GM12878 (cell line): ENCODE measurements at regions not wholly inside any gene's neighbourhood (a gene's known extent, or its start where the extent isn't known, plus 50 kb on each side); places are given as distances from the start of the nearest gene placed in this dataset.

ENCODE experiments used
- ATAC-seq: fragments of 200-7000 bp; cut with Tn5 transposase; 3 replicates; pipeline ENCODE4 v1.9.1; 2020; ENCODE audit warnings: mild to moderate bottlenecking, moderate library complexity
- BruUV-seq: library from RNA; stranded (reverse); fragments of 400-500 nt; replicated peaks from 2 replicates; lab custom pipeline; 2021; lab: Mats Ljungman, UMichigan
- CTCF ChIA-PET: fragments of 300-600 bp; sonication (Branson Sonifier 250); formaldehyde crosslinking; extraction: SDS; loops from one replicate; lab custom pipeline; 2021; ENCODE audit warnings: inconsistent platforms; lab: Yijun Ruan, JAX
- POLR2A ChIA-PET: fragments of 350-600 bp; formaldehyde crosslinking; extraction: SDS; loops from one replicate; lab custom pipeline; 2021; ENCODE audit warnings: inconsistent platforms; lab: Charles Lee
- RAD21 ChIA-PET: fragments of 300-600 bp; sonication (Branson Sonifier 250); formaldehyde crosslinking; loops from one replicate; lab custom pipeline; 2023; ENCODE audit warnings: antibody characterized with exemption; ENCODE audit not compliant: unreplicated experiment; lab: Charles Lee
- SMC1A ChIA-PET: fragments of 300-600 bp; sonication (Branson Sonifier 250); formaldehyde crosslinking; loops from one replicate; lab custom pipeline; 2023; ENCODE audit not compliant: unreplicated experiment, uncharacterized antibody; lab: Charles Lee
- DNase-seq: peaks from one replicate; pipeline ENCODE4 v3.0.0-alpha.2; 2011; ENCODE audit warnings: low read depth, low spot score
- FAIRE-seq: peaks from 3 replicates; lab custom pipeline; 2011; peaks lifted over from hg19 to GRCh38; lab: Jason Lieb, UNC
- H2AFZ ChIP-seq: 2 replicates; pipeline ENCODE4 v1.6.0; 2011; ENCODE audit warnings: low read depth, low read length, control low read depth; ENCODE audit not compliant: control insufficient read depth
- H3K27ac ChIP-seq: 2 replicates; pipeline ENCODE4 v1.5.1; 2011; ENCODE audit warnings: control low read depth; ENCODE audit not compliant: control insufficient read depth, insufficient read depth
- H3K27me3 ChIP-seq, 2 experiments: replicated peaks in 1 of 2; 2 replicates each; pipeline versions ENCODE4 v1.6.0 to v1.6.1; 2011; ENCODE audit warnings: low read length in 1 of 2; ENCODE audit not compliant: control insufficient read depth in 2 of 2, insufficient read depth in 2 of 2
- H3K36me3 ChIP-seq, 2 experiments: 2 replicates each; pipeline ENCODE4 v1.5.1; 2011; ENCODE audit warnings: low read length in 1 of 2; ENCODE audit not compliant: control insufficient read depth in 2 of 2, insufficient read depth in 2 of 2
- H3K4me1 ChIP-seq: 2 replicates; pipeline ENCODE4 v1.6.1; 2011; ENCODE audit warnings: mild to moderate bottlenecking, low read length, moderate library complexity, mixed read lengths; ENCODE audit not compliant: control insufficient read depth, insufficient read depth
- H3K4me2 ChIP-seq: 2 replicates; pipeline ENCODE4 v1.6.0; 2011; ENCODE audit warnings: control low read depth; ENCODE audit not compliant: control insufficient read depth, insufficient read depth
- H3K4me3 ChIP-seq: fragments of 200-600 bp; sonication (generic); 2 replicates; pipeline ENCODE4 v1.5.1; 2016
- H3K79me2 ChIP-seq: 2 replicates; pipeline ENCODE4 v1.6.0; 2011; ENCODE audit warnings: low read length; ENCODE audit not compliant: control insufficient read depth, insufficient read depth
- H3K9ac ChIP-seq: 2 replicates; pipeline ENCODE4 v1.8.0; 2011; ENCODE audit warnings: low read length, control low read depth, mixed read lengths; ENCODE audit not compliant: control insufficient read depth, insufficient read depth
- H3K9me3 ChIP-seq: replicated peaks from 3 replicates; pipeline ENCODE4 v1.5.1; 2011; ENCODE audit warnings: mild to moderate bottlenecking, low read length; ENCODE audit not compliant: control insufficient read depth, insufficient read depth
- H4K20me1 ChIP-seq: 2 replicates; pipeline ENCODE4 v1.6.0; 2011; ENCODE audit not compliant: control insufficient read depth, insufficient read depth
- CEBPB ChIP-seq, 2 experiments: fragments of 150-350 bp in 1 of 2; IDR thresholded peaks; 2 replicates each; pipeline ENCODE4 v1.6.1; 2012 to 2014; ENCODE audit warnings: low read depth in 2 of 2, low read length in 2 of 2, borderline replicate concordance in 1 of 2, inconsistent platforms in 1 of 2
- CEBPZ ChIP-seq: fragments of 150-350 bp; IDR thresholded peaks from 2 replicates; pipeline ENCODE4 v1.6.1; 2016; ENCODE audit warnings: low read depth, low read length
- CHD4 ChIP-seq: fragments of 200-600 bp; sonication (generic); IDR thresholded peaks from 2 replicates; pipeline ENCODE4 v1.6.1; 2016; ENCODE audit warnings: mild to moderate bottlenecking
- CTCF ChIP-seq, 3 experiments: IDR thresholded peaks in 2 of 3; conservative IDR thresholded peaks in 1 of 3; 2 replicates each; pipeline ENCODE4 v1.5.1; 2011; ENCODE audit warnings: low read depth in 3 of 3, low read length in 3 of 3, mild to moderate bottlenecking in 3 of 3, control low read depth in 2 of 3, moderate library complexity in 2 of 3, inconsistent platforms in 1 of 3, mixed read lengths in 1 of 3; ENCODE audit not compliant: control insufficient read depth in 2 of 3, insufficient read depth in 1 of 3; ENCODE audit errors: extremely low read depth in 1 of 3
- EED ChIP-seq: sonication (generic); IDR thresholded peaks from 2 replicates; pipeline ENCODE4 v1.6.1; 2016; ENCODE audit warnings: antibody characterized with exemption, low read depth
- FOXK2 ChIP-seq: fragments of 450-650 bp; IDR thresholded peaks from 2 replicates; pipeline ENCODE4 v1.6.1; 2017; ENCODE audit warnings: mild to moderate bottlenecking, moderate library complexity
- HSF1 ChIP-seq: fragments of 150-350 bp; IDR thresholded peaks from 2 replicates; pipeline ENCODE4 v1.6.1; 2014; ENCODE audit warnings: mild to moderate bottlenecking, low read depth, low read length
- JUND ChIP-seq: IDR thresholded peaks from 2 replicates; pipeline ENCODE4 v1.6.1; 2012; ENCODE audit warnings: low read depth, mild to moderate bottlenecking, low read length, improper control_type of control experiment, moderate library complexity
- MLLT1 ChIP-seq: fragments of 450-650 bp; IDR thresholded peaks from 2 replicates; pipeline ENCODE4 v1.6.1; 2016; ENCODE audit warnings: mild to moderate bottlenecking
- MXI1 ChIP-seq: fragments of 150-350 bp; IDR thresholded peaks from 2 replicates; pipeline ENCODE4 v1.6.1; 2011; ENCODE audit warnings: low read depth, mild to moderate bottlenecking, inconsistent platforms, low read length, improper control_type of control experiment
- RELA ChIP-seq: fragments of 450-650 bp; IDR thresholded peaks from 2 replicates; pipeline ENCODE4 v1.8.0; 2014; ENCODE audit warnings: borderline replicate concordance; ENCODE audit not compliant: partially characterized antibody
- SREBF1 ChIP-seq: IDR thresholded peaks from 2 replicates; pipeline ENCODE4 v1.6.1; 2012; ENCODE audit warnings: mild to moderate bottlenecking, low read length
- STAT1 ChIP-seq: fragments of 450-650 bp; conservative IDR thresholded peaks from 2 replicates; pipeline ENCODE4 v1.6.1; 2014; ENCODE audit warnings: antibody characterized with exemption, mild to moderate bottlenecking
- ZNF217 ChIP-seq: fragments of 450-650 bp; IDR thresholded peaks from 2 replicates; pipeline ENCODE4 v1.6.1; 2017; ENCODE audit warnings: antibody characterized with exemption, mild to moderate bottlenecking
- ZZZ3 ChIP-seq: IDR thresholded peaks from 2 replicates; pipeline ENCODE4 v1.6.1; 2011; ENCODE audit warnings: low read depth; ENCODE audit not compliant: control insufficient read depth, insufficient read length
- WGBS: methylation state at CpG from one replicate; pipeline ENCODE4 v1.1.6; 2016; ENCODE audit warnings: low lambda C conversion rate; ENCODE audit not compliant: insufficient replicate concordance, insufficient coverage; ENCODE audit errors: missing lambda C conversion rate; 5-methylcytosine and 5-hydroxymethylcytosine counted together
- in situ Hi-C: fragments of 300-500 bp; cut with MboI; formaldehyde crosslinking; loops from 9 replicates; pipeline ENCODE4 v1.14.3; 2018; ENCODE audit warnings: mixed read lengths
- intact Hi-C: fragments of 100-400 bp; cut with micrococcal nuclease; formaldehyde crosslinking; loops from one replicate; pipeline ENCODE4 v1.14.2; 2022; ENCODE audit not compliant: unreplicated experiment

- RAD21 ChIA-PET: no interaction called here
- Histone ChIP-seq H3K27me3 (no peaks in the 10 kb centered on the region), H3K4me3 (no peak overlapping the region), H2AFZ (no peak overlapping the region), H4K20me1 (no peaks in the 10 kb centered on the region), H3K4me1 (no peaks in the 10 kb centered on the region), H3K4me2 (no peak overlapping the region), H3K9ac (no peak overlapping the region), H3K27ac (no peak overlapping the region), H3K9me3 (no peaks in the 10 kb centered on the region), H3K79me2 (no peaks in the 10 kb centered on the region), H3K36me3 (no peaks in the 10 kb centered on the region)
- POLR2A ChIA-PET: no interaction called here
- CTCF ChIA-PET: interaction anchor here (0.9 to 1.3 kb wide), 2 partner anchors 33 to 216 kb away, joined by 3 read pairs; no protein-coding TSS in a partner anchor
- ATAC-seq (no peak), DNase-seq (no peak), FAIRE-seq (no peak)
- 52% methylated on average over 9 of the region's 9 CpGs for whole genome bisulfite sequencing
- intact Hi-C loops: no loop called here
- in situ Hi-C loops: no loop called here
- SMC1A ChIA-PET: no interaction called here
- no TSS peak for BruUV-seq
- TF ChIP-seq SREBF1: no peak
- no peak for TF ChIP-seq CEBPZ
- no peak for TF ChIP-seq FOXK2
- no peak for TF ChIP-seq HSF1
- TF ChIP-seq JUND: no peak
- no peak for TF ChIP-seq MLLT1
- no peak for TF ChIP-seq MXI1
- no peak for TF ChIP-seq CHD4
- TF ChIP-seq EED: no peak
- TF ChIP-seq CTCF (IDR thresholded peaks at IDR 0.05 in 2 of 3, conservative IDR thresholded peaks at IDR 0.05 in 1 of 3; ENCODE audit: control insufficient read depth in 2 of 3, extremely low read depth in 1 of 3, insufficient read depth in 1 of 3, low read depth in 3 of 3, low read length in 3 of 3): no peak
- TF ChIP-seq STAT1: no peak
- no peak for TF ChIP-seq CEBPB (IDR thresholded peaks at IDR 0.05; ENCODE audit: borderline replicate concordance in 1 of 2, low read depth in 2 of 2, low read length in 2 of 2)
- TF ChIP-seq ZZZ3: no peak
- no peak for TF ChIP-seq ZNF217
- TF ChIP-seq RELA: no peak
Observed at GRCh38 chr6:99779631-99780555, 173.3 kb downstream of the PRDM13 start.
